ENCODE measurements at regions not wholly inside any gene's neighbourhood (a gene's known extent, or its start where the extent isn't known, plus 50 kb on each side); places are given as distances from the start of the nearest gene placed in this dataset.

GRCh38 chr1:199160521-199161318 lies 521.9 kb downstream of the PTPRC start:
- Histone ChIP-seq H4K20me1 (ENCODE audit: insufficient read depth) (no peaks in the 10 kb centered on the region), H3K4me2 (ENCODE audit: low read length) (no peak overlapping the region), H3K79me2 (replicated peaks; ENCODE audit: insufficient read depth, low read length) (no peaks in the 10 kb centered on the region), H3K9ac (ENCODE audit: low read length) (no peak overlapping the region), H3K27ac (ENCODE audit: low read length) (no peak overlapping the region), H3K9me3 (ENCODE audit: low read length) (no peaks in the 10 kb centered on the region), H3F3A (ENCODE audit: insufficient read depth, low read length, poor library complexity, severe bottlenecking) (no peaks in the 10 kb centered on the region), H3K4me3 (ENCODE audit: low read length) (no peak overlapping the region), H2AFZ (ENCODE audit: low read depth, low read length) (no peak overlapping the region), H3K36me3 (ENCODE audit: insufficient read depth, low read length) (no peaks in the 10 kb centered on the region), H3K9me2 (ENCODE audit: insufficient read depth, low read length) (no peaks in the 10 kb centered on the region), H3K27me3 (ENCODE audit: insufficient read depth, low read depth, low read length) (no peaks in the 10 kb centered on the region)
- TF ChIP-seq EZH2 (IDR thresholded peaks at IDR 0.05; ENCODE audit: borderline replicate concordance, insufficient read depth, low read length, poor library complexity, severe bottlenecking) (no peak), RAD21 (conservative IDR thresholded peaks at IDR 0.05) (no peak), SMC3 (conservative IDR thresholded peaks at IDR 0.05; ENCODE audit: poor library complexity) (no peak), TAF1 (IDR thresholded peaks at IDR 0.05; ENCODE audit: low read depth) (no peak), EP300 (conservative IDR thresholded peaks at IDR 0.05; ENCODE audit: poor library complexity, severe bottlenecking) (no peak), POLR2AphosphoS5 (IDR thresholded peaks at IDR 0.05) (no peak), REST (IDR thresholded peaks at IDR 0.05; ENCODE audit: borderline replicate concordance) (no peak), MXI1 (conservative IDR thresholded peaks at IDR 0.05; ENCODE audit: poor library complexity, severe bottlenecking) (no peak), CTCF (IDR thresholded peaks at IDR 0.05; ENCODE audit: poor library complexity, severe bottlenecking) (no peak)

- no peak overlapping the region for H3K4me2 ChIP-seq (ENCODE audit: low read length)
- no peak overlapping the region for H3K27ac ChIP-seq (ENCODE audit: low read length)
- H3K79me2 ChIP-seq (replicated peaks; ENCODE audit: insufficient read depth, low read length): no peaks in the 10 kb centered on the region
- H3K9ac ChIP-seq (ENCODE audit: low read length): no peak overlapping the region
- no peaks in the 10 kb centered on the region for H3F3A ChIP-seq (ENCODE audit: insufficient read depth, low read length, poor library complexity, severe bottlenecking)
- no peaks in the 10 kb centered on the region for H3K36me3 ChIP-seq (ENCODE audit: insufficient read depth, low read length)
- no peak overlapping the region for H2AFZ ChIP-seq (ENCODE audit: low read depth, low read length)
- no peak overlapping the region for H3K4me3 ChIP-seq (ENCODE audit: low read length)
- H3K27me3 ChIP-seq (ENCODE audit: insufficient read depth, low read depth, low read length): no peaks in the 10 kb centered on the region
- TF ChIP-seq EZH2 (IDR thresholded peaks at IDR 0.05; ENCODE audit: borderline replicate concordance, insufficient read depth, low read length, poor library complexity, severe bottlenecking): no peak
- H4K20me1 ChIP-seq (ENCODE audit: insufficient read depth): no peaks in the 10 kb centered on the region
- no peaks in the 10 kb centered on the region for H3K9me3 ChIP-seq (ENCODE audit: low read length)
- H3K9me2 ChIP-seq (ENCODE audit: insufficient read depth, low read length): no peaks in the 10 kb centered on the region
Measured at GRCh38 chr1:199161319-199161680, 522.5 kb downstream of the PTPRC start.

Measured in neural cell (in vitro differentiated cells).